Thyroid gland (tissue), 4 donors: ENCODE measurements at regions not wholly inside any gene's neighbourhood (a gene's known extent, or its start where the extent isn't known, plus 50 kb on each side); places are given as distances from the start of the nearest gene placed in this dataset.

Experiments
- DNase-seq, 2 donors: peaks; one replicate each; pipeline ENCODE4 v3.0.0-alpha.2; 2019
- H3K27ac ChIP-seq, 3 donors: fragments of 200-600 bp; sonication (generic); 1 replicate in 2 of 3; 2 replicates in 1 of 3; pipeline ENCODE4 v1.5.1; 2016 to 2019; ENCODE audit warnings: mild to moderate bottlenecking in 1 of 3, moderate library complexity in 1 of 3
- H3K27me3 ChIP-seq: fragments of 200-600 bp; sonication (generic); one replicate; pipeline ENCODE4 v1.5.1; 2019
- H3K36me3 ChIP-seq, 2 donors: fragments of 200-600 bp; sonication (generic); one replicate each; pipeline ENCODE4 v1.5.1; 2016 to 2019
- H3K4me1 ChIP-seq, 2 donors: fragments of 200-600 bp; sonication (generic); one replicate each; pipeline ENCODE4 v1.5.1; 2017 to 2019
- H3K4me3 ChIP-seq, 3 donors: fragments of 200-600 bp; sonication (generic); replicated peaks in 1 of 3; 1 replicate in 2 of 3; 2 replicates in 1 of 3; pipeline ENCODE4 v1.5.1; 2016; ENCODE audit warnings: mild to moderate bottlenecking in 1 of 3
- H3K9me3 ChIP-seq: fragments of 200-600 bp; sonication (generic); one replicate; pipeline ENCODE4 v1.5.1; 2017
- POLR2A ChIP-seq, 2 donors: fragments of 450-650 bp; IDR thresholded peaks; one replicate each; pipeline ENCODE4 v1.6.1; 2017; ENCODE audit warnings: antibody characterized with exemption in 2 of 2, mild to moderate bottlenecking in 2 of 2, moderate library complexity in 1 of 2
- WGBS, 2 donors: methylation state at CpG; one replicate each; pipeline ENCODE4 v1.1.5; 2017; 5-methylcytosine and 5-hydroxymethylcytosine counted together
- intact Hi-C: fragments of 100-400 bp; cut with DNase I; formaldehyde crosslinking; loops from one replicate; pipeline ENCODE4 v1.15.1; 2023
- TF ChIP-seq, protein P1 (sequence below), 6 experiments: fragments of 200-600 bp in 3 of 6; fragments of 450-650 bp in 3 of 6; sonication (generic) in 3 of 6; IDR thresholded peaks; one replicate each; pipeline ENCODE4 v1.5.1; 2016 to 2019; ENCODE audit warnings: antibody characterized with exemption in 6 of 6, mild to moderate bottlenecking in 2 of 6, inconsistent platforms in 1 of 6, moderate library complexity in 1 of 6

DNA sequence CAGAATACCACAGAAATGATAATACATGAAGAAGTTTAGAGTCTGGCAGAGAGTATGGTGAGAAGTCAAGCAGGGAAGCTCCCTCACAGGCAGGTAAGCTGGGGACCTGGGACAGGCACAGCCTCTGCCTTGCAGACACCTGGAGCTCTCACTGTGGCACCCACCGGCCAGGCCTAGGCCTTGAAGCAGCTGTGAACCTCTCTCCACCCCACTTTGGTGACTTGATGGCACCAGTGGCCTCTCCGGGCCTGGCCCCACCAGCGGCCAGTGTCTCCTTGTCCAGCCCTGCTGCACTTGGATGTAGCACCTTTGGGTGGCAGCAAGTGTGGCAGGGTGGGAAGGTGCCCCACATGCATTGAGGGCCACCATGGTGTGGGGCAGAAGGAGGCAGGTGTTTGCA is 330.5 kb downstream of the NPR3 start:
- H3K4me3 ChIP-seq: no peak overlapping the region
- no peak overlapping the region for H3K27ac ChIP-seq
- no peaks in the 10 kb centered on the region for H3K27me3 ChIP-seq
- H3K9me3 ChIP-seq: no peaks in the 10 kb centered on the region
- TF ChIP-seq, protein P1, sequence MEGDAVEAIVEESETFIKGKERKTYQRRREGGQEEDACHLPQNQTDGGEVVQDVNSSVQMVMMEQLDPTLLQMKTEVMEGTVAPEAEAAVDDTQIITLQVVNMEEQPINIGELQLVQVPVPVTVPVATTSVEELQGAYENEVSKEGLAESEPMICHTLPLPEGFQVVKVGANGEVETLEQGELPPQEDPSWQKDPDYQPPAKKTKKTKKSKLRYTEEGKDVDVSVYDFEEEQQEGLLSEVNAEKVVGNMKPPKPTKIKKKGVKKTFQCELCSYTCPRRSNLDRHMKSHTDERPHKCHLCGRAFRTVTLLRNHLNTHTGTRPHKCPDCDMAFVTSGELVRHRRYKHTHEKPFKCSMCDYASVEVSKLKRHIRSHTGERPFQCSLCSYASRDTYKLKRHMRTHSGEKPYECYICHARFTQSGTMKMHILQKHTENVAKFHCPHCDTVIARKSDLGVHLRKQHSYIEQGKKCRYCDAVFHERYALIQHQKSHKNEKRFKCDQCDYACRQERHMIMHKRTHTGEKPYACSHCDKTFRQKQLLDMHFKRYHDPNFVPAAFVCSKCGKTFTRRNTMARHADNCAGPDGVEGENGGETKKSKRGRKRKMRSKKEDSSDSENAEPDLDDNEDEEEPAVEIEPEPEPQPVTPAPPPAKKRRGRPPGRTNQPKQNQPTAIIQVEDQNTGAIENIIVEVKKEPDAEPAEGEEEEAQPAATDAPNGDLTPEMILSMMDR (IDR thresholded peaks at IDR 0.05): no peak
- TF ChIP-seq POLR2A (IDR thresholded peaks at IDR 0.05): no peak
- H3K4me1 ChIP-seq: no peaks in the 10 kb centered on the region
- 100% methylated on average over 1 to 3 of the region's 3 CpGs for WGBS, 2 donors
- intact Hi-C loops: no loop called here
- no peak for DNase-seq
- no peaks in the 10 kb centered on the region for H3K36me3 ChIP-seq

- Histone ChIP-seq H3K27ac (no peak overlapping the region), H3K9me3 (no peaks in the 10 kb centered on the region), H3K27me3 (no peaks in the 10 kb centered on the region), H3K36me3 (no peaks in the 10 kb centered on the region), H3K4me1 (no peaks in the 10 kb centered on the region), H3K4me3 (no peak overlapping the region)
- WGBS, 2 donors: 45 to 90% methylated on average over 1 of the region's 1 CpG
- DNase-seq: no peak
- intact Hi-C loops: no loop called here
- TF ChIP-seq POLR2A (IDR thresholded peaks at IDR 0.05): no peak
- TF ChIP-seq, protein P1 (IDR thresholded peaks at IDR 0.05): no peak
Observed at GRCh38 chr5:33043343-33043997, 332.3 kb downstream of the NPR3 start.

- 76 to 86% methylated on average over 2 of the region's 2 CpGs for WGBS, 2 donors
- no peaks in the 10 kb centered on the region for H3K4me1 ChIP-seq
- DNase-seq: no peak
- no peaks in the 10 kb centered on the region for H3K36me3 ChIP-seq
- intact Hi-C loops: no loop called here
- no peak for TF ChIP-seq POLR2A (IDR thresholded peaks at IDR 0.05)
- TF ChIP-seq, protein P1 (IDR thresholded peaks at IDR 0.05): no peak
- H3K9me3 ChIP-seq: no peaks in the 10 kb centered on the region
- no peak overlapping the region for H3K4me3 ChIP-seq
- H3K27ac ChIP-seq: no peak overlapping the region
- no peaks in the 10 kb centered on the region for H3K27me3 ChIP-seq
Observed at GRCh38 chr5:33046091-33046490, 335.0 kb downstream of the NPR3 start.

DNA sequence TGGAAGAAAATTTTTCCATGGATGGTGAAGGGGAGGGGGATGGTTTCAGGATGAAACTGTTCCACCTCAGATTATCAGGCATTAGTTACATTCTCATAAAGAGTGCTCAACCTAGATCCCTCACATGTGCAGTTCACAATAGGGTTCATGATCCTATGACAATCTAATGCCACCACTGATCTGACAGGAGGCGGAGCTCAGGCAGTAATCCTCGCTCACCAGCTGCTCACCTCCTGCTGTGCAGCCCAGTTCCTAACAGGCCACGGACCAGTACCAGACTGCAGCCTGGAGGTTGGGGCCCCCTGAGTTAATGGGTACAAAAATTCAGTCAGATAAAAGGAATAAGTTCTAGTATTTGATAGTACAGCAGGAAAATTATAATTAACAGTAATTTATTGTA is 337.2 kb downstream of the NPR3 start:
- H3K36me3 ChIP-seq: no peaks in the 10 kb centered on the region
- intact Hi-C loops: no loop called here
- H3K27me3 ChIP-seq: no peaks in the 10 kb centered on the region
- 80 to 89% methylated on average over 3 of the region's 3 CpGs for WGBS, 2 donors
- H3K4me3 ChIP-seq: no peak overlapping the region
- H3K4me1 ChIP-seq: no peaks in the 10 kb centered on the region
- no peak for DNase-seq
- H3K27ac ChIP-seq: no peak overlapping the region
- TF ChIP-seq POLR2A (IDR thresholded peaks at IDR 0.05): no peak
- TF ChIP-seq, protein P1 (IDR thresholded peaks at IDR 0.05): no peak
- no peaks in the 10 kb centered on the region for H3K9me3 ChIP-seq

DNA sequence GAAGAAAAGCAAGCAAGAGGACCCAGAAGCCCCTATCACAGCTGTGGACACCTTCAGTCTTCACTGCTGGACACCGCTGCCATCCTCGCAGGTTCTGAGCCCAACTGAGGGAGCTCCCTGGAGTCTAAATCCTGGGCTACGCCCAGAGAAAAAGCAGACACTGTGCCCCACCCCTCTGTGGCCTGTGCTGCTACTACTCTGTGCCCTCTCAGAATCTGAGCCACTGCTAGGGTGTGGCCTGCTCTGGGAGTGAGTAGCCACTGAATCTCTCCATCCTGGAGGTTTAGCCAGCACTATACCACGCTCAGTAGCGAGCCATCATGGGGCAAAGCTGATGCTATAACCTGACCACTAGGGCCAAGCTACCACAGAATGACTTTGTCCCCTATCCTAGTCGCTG is 338.2 kb downstream of the NPR3 start:
- Histone ChIP-seq H3K36me3 (no peaks in the 10 kb centered on the region), H3K27ac (no peak overlapping the region), H3K4me1 (no peaks in the 10 kb centered on the region), H3K9me3 (no peaks in the 10 kb centered on the region), H3K27me3 (no peaks in the 10 kb centered on the region), H3K4me3 (no peak overlapping the region)
- no peak for DNase-seq
- TF ChIP-seq POLR2A (IDR thresholded peaks at IDR 0.05): no peak
- TF ChIP-seq, protein P1 (IDR thresholded peaks at IDR 0.05): no peak
- intact Hi-C loops: no loop called here
- 82 to 97% methylated on average over 5 to 6 of the region's 6 CpGs for WGBS, 2 donors
